Heart right ventricle (tissue), 16 donors: ENCODE measurements at regions not wholly inside any gene's neighbourhood (a gene's known extent, or its start where the extent isn't known, plus 50 kb on each side); places are given as distances from the start of the nearest gene placed in this dataset.

Source experiments
- ATAC-seq, 8 donors: fragments of 200-7000 bp; cut with Tn5 transposase; one replicate each; pipeline ENCODE4 v1.9.1; 2020; ENCODE audit warnings: mild to moderate bottlenecking in 8 of 8, moderate library complexity in 8 of 8, moderate number of reproducible peaks in 1 of 8
- DNase-seq, 2 donors: peaks; one replicate each; pipeline ENCODE4 v3.0.0-alpha.2; 2020
- H3K27ac ChIP-seq, 10 donors: fragments of 200-600 bp; sonication (generic) in 2 of 10; one replicate each; pipeline versions ENCODE4 v1.5.0 to v1.8.0; 2020 to 2022; ENCODE audit warnings: mild to moderate bottlenecking in 3 of 10
- H3K27me3 ChIP-seq, 7 donors: fragments of 200-600 bp; one replicate each; pipeline ENCODE4 v1.8.0; 2021 to 2022; ENCODE audit warnings: mild to moderate bottlenecking in 2 of 7
- H3K36me3 ChIP-seq, 9 donors: fragments of 200-600 bp; sonication (generic) in 1 of 9; one replicate each; pipeline versions ENCODE4 v1.5.0 to v1.8.0; 2020 to 2022; ENCODE audit warnings: mild to moderate bottlenecking in 2 of 9
- H3K4me1 ChIP-seq, 9 donors: fragments of 200-600 bp; sonication (generic) in 1 of 9; one replicate each; pipeline versions ENCODE4 v1.5.0 to v1.8.0; 2020 to 2022; ENCODE audit warnings: mild to moderate bottlenecking in 4 of 9
- H3K4me3 ChIP-seq, 10 donors: fragments of 200-600 bp; sonication (generic) in 2 of 10; one replicate each; pipeline versions ENCODE4 v1.5.0 to v1.8.0; 2020 to 2022; ENCODE audit warnings: mild to moderate bottlenecking in 7 of 10, moderate library complexity in 2 of 10
- H3K9me3 ChIP-seq, 11 donors: fragments of 200-600 bp in 10 of 11; sonication (generic) in 2 of 11; one replicate each; pipeline versions ENCODE4 v1.5.0 to v1.8.0; 2013 to 2022; ENCODE audit warnings: mild to moderate bottlenecking in 2 of 11, control low read depth in 1 of 11, moderate library complexity in 1 of 11
- CTCF ChIP-seq, 9 donors: fragments of 200-600 bp; sonication (generic) in 2 of 9; IDR thresholded peaks; one replicate each; pipeline versions ENCODE4 v1.5.0 to v1.8.0; 2021 to 2022; ENCODE audit warnings: antibody characterized with exemption in 9 of 9, mild to moderate bottlenecking in 5 of 9, moderate library complexity in 1 of 9
- WGBS, 2 donors: extraction: QIAGEN DNeasy Blood & Tissue Kit; methylation state at CpG; one replicate each; pipeline ENCODE4 v1.1.7; 2013; ENCODE audit warnings: inconsistent platforms in 1 of 2; 5-methylcytosine and 5-hydroxymethylcytosine counted together
- intact Hi-C, 10 donors: fragments of 100-400 bp; cut with DNase I; formaldehyde crosslinking; loops; one replicate each; pipeline versions ENCODE4 v1.11.1 to v1.14.2; 2022
- donor health status: Arrhythmogenic right ventricular cardiomyopathy.
- donor health status: ischemic (EF 13 %, LVEDD 7.1; RV severe dilation, severe dysfunction).
- donor health status: healthy with polysubstance abuse.
- donor health status: DM: no; HTN: yes; CAD: no.
- donor health status: DM: no; HTN: no; CAD: no.
- donor health status: ischemic (EF 25% LVEDD 6.9; RV normal size, moderate dysfunction).
- donor health status: ischemic (EF 25% LVEDD 5.7; RV mildly dilated, moderate dysfunction).
- donor health status: healthy.
- donor health status: DM: yes; HTN: yes; CAD: no.
- donor health status: Ischemic cardiomyopathy.
- donor health status: ischemic (EF 35%, LVEDD 5.7; RV mildly dilated, moderate dysfunction).
- donor health status: nonischemic (EF 11% LVEDD 7.7; RV severe dilation, severe dysfunction).
- donor health status: DM: yes; HTN: yes; CAD: no.
- donor health status: PGD.
- donor health status: ischemic (EF 29% LVEDD 5.4; RV normal size, mild dysfunction).
- donor health status: nonischemic (EF 23%, LVEDD 6.1; RV moderate dilation, normal function).

DNA sequence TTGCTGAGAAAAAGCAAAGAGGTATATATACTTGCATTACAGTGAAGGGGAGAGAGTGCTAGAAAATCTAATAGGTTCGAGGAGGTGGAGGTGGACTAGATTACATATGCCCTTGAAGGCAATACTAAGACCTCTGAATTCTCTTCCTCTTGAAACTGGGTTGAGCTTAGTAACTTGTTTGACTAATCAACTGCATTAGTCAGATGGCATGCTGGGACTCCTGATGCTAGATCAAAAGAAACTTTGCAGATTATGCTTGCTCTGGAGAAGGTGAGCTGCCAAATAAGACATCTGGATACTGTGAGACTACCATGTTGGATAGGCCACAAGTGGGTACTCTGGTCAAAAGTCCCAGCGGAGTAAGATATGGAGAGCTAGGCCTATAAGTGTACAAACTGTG lies 331.3 kb downstream of the KLF5 start:
- ATAC-seq (no peak), DNase-seq (no peak)
- H3K9me3 ChIP-seq, result peaks cover 0 to 14% (median 0%) of the 10 kb centered on the region in 11 donors
- H3K27ac ChIP-seq, result no peak overlapping the region
- no peaks in the 10 kb centered on the region for H3K4me1 ChIP-seq
- no peak overlapping the region for H3K4me3 ChIP-seq
- no peaks in the 10 kb centered on the region for H3K36me3 ChIP-seq
- WGBS, 2 donors, result 89 to 95% methylated on average over 2 of the region's 2 CpGs
- intact Hi-C loops, result no loop called here
- no peak for TF ChIP-seq CTCF (IDR thresholded peaks at IDR 0.05)
- H3K27me3 ChIP-seq, result no peaks in the 10 kb centered on the region

DNA sequence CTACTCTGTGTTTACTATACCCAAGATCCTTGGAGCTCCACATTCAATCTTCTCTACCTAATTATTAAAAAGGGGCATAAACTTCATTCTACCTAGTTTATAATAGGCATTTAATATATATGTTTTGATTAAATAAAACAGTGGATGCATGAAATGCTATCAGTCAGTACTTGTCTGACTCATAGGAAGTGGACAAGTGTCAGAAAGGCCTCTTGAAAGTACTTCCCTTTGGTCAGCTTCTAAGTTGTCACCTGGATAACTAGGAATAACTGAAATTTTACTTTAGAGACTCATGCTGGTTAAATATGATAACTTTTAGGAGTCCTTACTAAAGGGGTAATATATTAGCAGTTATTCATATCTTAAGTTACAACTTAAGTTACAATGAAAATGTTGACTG lies 329.8 kb downstream of the KLF5 start:
- Histone ChIP-seq H3K36me3 (no peaks in the 10 kb centered on the region), H3K27me3 (no peaks in the 10 kb centered on the region), H3K27ac (no peak overlapping the region), H3K9me3 (peaks cover 0 to 14% (median 0%) of the 10 kb centered on the region in 11 donors), H3K4me1 (no peaks in the 10 kb centered on the region), H3K4me3 (no peak overlapping the region)
- no peak for DNase-seq
- no peak for ATAC-seq
- no peak for TF ChIP-seq CTCF (IDR thresholded peaks at IDR 0.05)
- intact Hi-C loops, result no loop called here

GRCh38 chr13:73387318-73387717 lies 328.5 kb downstream of the KLF5 start:
- intact Hi-C loops, result no loop called here
- WGBS, 2 donors, result 93 to 95% methylated on average over 6 of the region's 6 CpGs
- ATAC-seq (no peak), DNase-seq (no peak)
- peaks cover 0 to 14% (median 0%) of the 10 kb centered on the region in 11 donors for H3K9me3 ChIP-seq
- H3K27me3 ChIP-seq, result no peaks in the 10 kb centered on the region
- TF ChIP-seq CTCF (IDR thresholded peaks at IDR 0.05), result no peak
- H3K27ac ChIP-seq, result no peak overlapping the region
- H3K4me3 ChIP-seq, result no peak overlapping the region
- no peaks in the 10 kb centered on the region for H3K36me3 ChIP-seq
- no peaks in the 10 kb centered on the region for H3K4me1 ChIP-seq

DNA sequence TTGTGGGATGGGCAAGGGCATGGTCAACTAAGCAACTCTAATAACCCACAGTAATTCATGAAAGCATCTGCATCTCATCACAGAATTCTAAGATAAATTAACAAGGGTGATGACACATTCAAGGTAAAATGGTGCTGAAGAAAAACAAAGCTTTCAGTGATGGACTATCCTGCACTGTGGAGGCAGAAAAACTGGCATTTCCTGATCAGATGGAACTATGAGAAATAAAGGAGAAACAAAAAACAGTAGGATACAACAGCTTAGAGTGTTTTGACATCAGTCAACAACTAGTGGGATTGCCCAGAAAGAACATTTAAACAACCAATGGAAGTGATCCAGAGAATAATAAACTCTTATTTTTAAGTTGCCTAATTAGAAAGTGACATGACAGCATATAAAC lies 327.0 kb downstream of the KLF5 start:
- no peak overlapping the region for H3K27ac ChIP-seq
- no peaks in the 10 kb centered on the region for H3K36me3 ChIP-seq
- H3K9me3 ChIP-seq, result peaks cover 0 to 9% (median 0%) of the 10 kb centered on the region in 11 donors
- ATAC-seq (no peak), DNase-seq (no peak)
- no peak overlapping the region for H3K4me3 ChIP-seq
- no peaks in the 10 kb centered on the region for H3K27me3 ChIP-seq
- no peaks in the 10 kb centered on the region for H3K4me1 ChIP-seq
- no peak for TF ChIP-seq CTCF (IDR thresholded peaks at IDR 0.05)
- intact Hi-C loops, result no loop called here
